ENCODE measurements at regions not wholly inside any gene's neighbourhood (a gene's known extent, or its start where the extent isn't known, plus 50 kb on each side); places are given as distances from the start of the nearest gene placed in this dataset.

DNA sequence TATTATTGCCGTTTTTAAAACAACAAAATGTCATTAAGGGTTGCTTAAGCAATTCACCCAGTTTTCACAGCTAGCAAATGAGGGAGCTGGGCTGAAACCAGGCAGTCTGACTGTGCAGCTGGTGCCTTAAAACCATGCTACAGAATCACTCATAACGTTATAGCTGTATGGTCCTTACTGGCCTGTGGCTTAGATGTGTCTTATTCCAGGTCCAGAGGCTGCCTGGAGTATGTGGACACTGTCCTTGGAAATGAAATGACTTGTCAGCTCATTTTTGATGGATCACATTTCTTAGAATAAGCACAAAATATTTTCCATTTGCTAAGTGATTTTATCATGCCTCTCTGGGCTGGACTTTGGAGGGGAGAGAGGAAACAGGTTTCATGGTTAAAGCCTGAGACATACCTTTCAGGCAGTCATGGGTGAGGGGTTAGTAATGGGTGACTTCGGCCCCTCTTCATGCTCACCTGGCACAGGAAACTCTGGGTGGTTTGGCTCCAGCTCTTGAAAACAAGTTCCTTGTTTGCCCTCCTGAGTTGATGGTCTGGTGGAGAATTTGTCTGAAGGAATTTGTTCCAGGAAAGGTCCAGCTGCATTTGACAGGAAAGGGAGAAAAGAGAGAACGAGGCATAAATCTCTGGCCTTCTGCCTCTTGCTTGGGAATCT is 823.2 kb downstream of the DHX35 start:
- no peaks in the 10 kb centered on the region for H3K27me3 ChIP-seq
- TF ChIP-seq, protein P1, sequence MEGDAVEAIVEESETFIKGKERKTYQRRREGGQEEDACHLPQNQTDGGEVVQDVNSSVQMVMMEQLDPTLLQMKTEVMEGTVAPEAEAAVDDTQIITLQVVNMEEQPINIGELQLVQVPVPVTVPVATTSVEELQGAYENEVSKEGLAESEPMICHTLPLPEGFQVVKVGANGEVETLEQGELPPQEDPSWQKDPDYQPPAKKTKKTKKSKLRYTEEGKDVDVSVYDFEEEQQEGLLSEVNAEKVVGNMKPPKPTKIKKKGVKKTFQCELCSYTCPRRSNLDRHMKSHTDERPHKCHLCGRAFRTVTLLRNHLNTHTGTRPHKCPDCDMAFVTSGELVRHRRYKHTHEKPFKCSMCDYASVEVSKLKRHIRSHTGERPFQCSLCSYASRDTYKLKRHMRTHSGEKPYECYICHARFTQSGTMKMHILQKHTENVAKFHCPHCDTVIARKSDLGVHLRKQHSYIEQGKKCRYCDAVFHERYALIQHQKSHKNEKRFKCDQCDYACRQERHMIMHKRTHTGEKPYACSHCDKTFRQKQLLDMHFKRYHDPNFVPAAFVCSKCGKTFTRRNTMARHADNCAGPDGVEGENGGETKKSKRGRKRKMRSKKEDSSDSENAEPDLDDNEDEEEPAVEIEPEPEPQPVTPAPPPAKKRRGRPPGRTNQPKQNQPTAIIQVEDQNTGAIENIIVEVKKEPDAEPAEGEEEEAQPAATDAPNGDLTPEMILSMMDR (IDR thresholded peaks at IDR 0.05) = no peak
- no peak overlapping the region for H3K27ac ChIP-seq
- H3K36me3 ChIP-seq = no peaks in the 10 kb centered on the region
- no peak overlapping the region for H3K4me3 ChIP-seq (ENCODE audit: low read depth in 1 of 2, low read length in 1 of 2)
- H3K4me1 ChIP-seq (ENCODE audit: control insufficient read depth in 1 of 2, insufficient read depth in 1 of 2, low read depth in 1 of 2, low read length in 1 of 2) = no peaks in the 10 kb centered on the region
- H3K9me3 ChIP-seq = no peaks in the 10 kb centered on the region

DNA sequence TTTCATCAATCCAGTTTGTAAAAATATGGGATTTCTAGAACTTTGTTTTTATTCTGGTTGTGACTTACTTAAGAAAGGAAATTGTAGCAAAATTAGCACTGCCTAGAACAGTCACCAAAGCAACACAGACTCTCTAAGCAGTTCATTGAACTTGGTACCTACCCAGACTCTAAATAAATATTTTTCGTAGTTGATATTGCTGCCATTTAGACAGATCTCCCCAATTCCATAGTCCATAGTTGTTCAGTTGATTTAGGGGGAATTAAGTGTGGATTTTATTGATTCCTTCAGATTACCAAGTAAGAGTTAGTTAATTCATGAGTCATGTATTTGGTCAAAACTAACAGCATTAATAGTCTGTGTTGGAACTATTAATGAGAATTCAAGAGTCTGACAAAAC is 822.5 kb downstream of the DHX35 start:
- H3K9me3 ChIP-seq = no peaks in the 10 kb centered on the region
- no peaks in the 10 kb centered on the region for H3K4me1 ChIP-seq (ENCODE audit: control insufficient read depth in 1 of 2, insufficient read depth in 1 of 2, low read depth in 1 of 2, low read length in 1 of 2)
- no peak overlapping the region for H3K27ac ChIP-seq
- TF ChIP-seq, protein P1 (IDR thresholded peaks at IDR 0.05) = no peak
- H3K36me3 ChIP-seq = no peaks in the 10 kb centered on the region
- H3K4me3 ChIP-seq (ENCODE audit: low read depth in 1 of 2, low read length in 1 of 2) = no peak overlapping the region
- H3K27me3 ChIP-seq = no peaks in the 10 kb centered on the region

DNA sequence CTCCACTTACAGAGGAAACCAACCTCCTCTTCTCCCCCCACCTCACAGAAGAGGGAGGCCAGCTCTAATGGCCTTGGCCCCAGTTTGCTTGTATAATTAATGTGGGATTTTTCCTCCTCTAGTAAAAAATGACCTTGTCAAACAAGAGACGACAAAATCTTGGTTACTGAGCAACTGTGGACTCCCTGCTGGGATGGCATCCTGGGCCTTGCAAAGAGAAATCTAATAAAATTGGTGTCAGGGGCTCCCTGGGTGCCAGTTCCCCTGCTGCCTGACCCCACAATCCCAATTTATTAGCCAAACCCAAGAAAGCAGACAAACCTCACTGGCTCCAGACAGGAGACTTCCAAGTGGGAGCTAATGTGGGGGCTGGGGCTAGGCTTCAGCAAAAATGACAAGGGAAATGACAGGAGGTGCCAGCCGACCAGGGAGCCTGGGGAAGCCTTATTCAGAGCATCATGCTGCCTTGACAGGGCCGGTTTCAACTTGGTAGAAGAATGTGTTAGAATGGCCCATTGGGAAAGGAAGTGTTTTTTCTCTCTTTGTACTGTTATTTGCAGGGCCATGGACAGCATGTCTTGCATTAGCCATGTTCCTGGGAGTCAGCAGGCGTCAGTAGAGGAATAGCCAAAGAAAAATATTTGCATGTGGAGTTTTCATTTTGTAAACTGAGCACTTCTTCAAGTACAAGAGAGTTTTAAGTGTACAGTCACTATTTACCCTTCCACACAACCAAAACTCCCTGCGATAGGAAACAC is 816.9 kb downstream of the DHX35 start:
- Histone ChIP-seq H3K27me3 (no peaks in the 10 kb centered on the region), H3K9me3 (no peaks in the 10 kb centered on the region), H3K36me3 (no peaks in the 10 kb centered on the region), H3K4me3 (ENCODE audit: low read depth in 1 of 2, low read length in 1 of 2) (no peak overlapping the region), H3K27ac (no peak overlapping the region), H3K4me1 (ENCODE audit: control insufficient read depth in 1 of 2, insufficient read depth in 1 of 2, low read depth in 1 of 2, low read length in 1 of 2) (no peaks in the 10 kb centered on the region)
- TF ChIP-seq, protein P1 (IDR thresholded peaks at IDR 0.05) = no peak

DNA sequence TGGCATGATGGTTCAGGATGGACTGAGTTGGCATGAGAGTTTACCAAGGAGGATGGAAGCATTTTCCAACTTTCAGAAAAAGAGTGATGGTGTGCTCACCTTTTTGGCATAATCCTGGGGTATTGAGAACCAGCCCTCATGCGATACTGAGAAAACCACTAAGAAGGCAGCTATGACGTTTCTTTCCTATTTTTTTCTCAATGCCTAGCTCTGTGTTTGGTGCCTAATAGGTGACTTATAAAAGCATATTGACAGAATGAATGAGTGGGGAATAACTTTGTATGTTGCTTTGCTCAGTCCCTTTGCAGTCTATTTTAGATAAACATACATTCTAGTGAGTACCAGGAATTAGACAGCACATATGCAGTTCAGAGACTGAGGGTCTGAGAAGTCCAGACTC is 816.3 kb downstream of the DHX35 start:
- Histone ChIP-seq H3K4me1 (ENCODE audit: control insufficient read depth in 1 of 2, insufficient read depth in 1 of 2, low read depth in 1 of 2, low read length in 1 of 2) (no peaks in the 10 kb centered on the region), H3K27me3 (no peaks in the 10 kb centered on the region), H3K4me3 (ENCODE audit: low read depth in 1 of 2, low read length in 1 of 2) (no peak overlapping the region), H3K27ac (no peak overlapping the region), H3K36me3 (no peaks in the 10 kb centered on the region), H3K9me3 (no peaks in the 10 kb centered on the region)
- TF ChIP-seq, protein P1 (IDR thresholded peaks at IDR 0.05) = no peak

DNA sequence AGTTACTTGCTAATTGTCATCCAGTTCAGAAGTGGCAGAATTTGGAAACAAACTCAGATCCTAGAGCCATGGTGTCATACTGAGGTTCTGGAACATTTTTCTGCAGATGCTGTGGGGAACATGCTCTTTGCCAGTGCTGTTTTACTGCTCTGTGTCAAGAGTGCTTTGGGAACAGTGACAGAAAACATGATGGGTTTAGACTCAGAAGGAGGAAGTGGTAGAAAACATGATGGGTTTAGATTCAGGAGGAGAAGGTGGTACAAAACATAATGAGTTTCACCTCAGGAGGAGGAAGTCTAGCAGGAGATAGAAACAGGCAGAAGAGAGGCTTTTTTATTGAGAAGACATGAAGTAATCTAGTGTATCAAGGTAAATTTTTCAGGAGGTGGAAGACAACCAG is 815.5 kb downstream of the DHX35 start:
- H3K36me3 ChIP-seq = no peaks in the 10 kb centered on the region
- H3K27ac ChIP-seq = no peak overlapping the region
- no peak overlapping the region for H3K4me3 ChIP-seq (ENCODE audit: low read depth in 1 of 2, low read length in 1 of 2)
- H3K9me3 ChIP-seq = no peaks in the 10 kb centered on the region
- TF ChIP-seq, protein P1 (IDR thresholded peaks at IDR 0.05) = no peak
- no peaks in the 10 kb centered on the region for H3K4me1 ChIP-seq (ENCODE audit: control insufficient read depth in 1 of 2, insufficient read depth in 1 of 2, low read depth in 1 of 2, low read length in 1 of 2)
- no peaks in the 10 kb centered on the region for H3K27me3 ChIP-seq

Measured in neutrophil (primary cell).